ENCODE measurements at regions not wholly inside any gene's neighbourhood (a gene's known extent, or its start where the extent isn't known, plus 50 kb on each side); places are given as distances from the start of the nearest gene placed in this dataset.

- TF ChIP-seq, protein P1, sequence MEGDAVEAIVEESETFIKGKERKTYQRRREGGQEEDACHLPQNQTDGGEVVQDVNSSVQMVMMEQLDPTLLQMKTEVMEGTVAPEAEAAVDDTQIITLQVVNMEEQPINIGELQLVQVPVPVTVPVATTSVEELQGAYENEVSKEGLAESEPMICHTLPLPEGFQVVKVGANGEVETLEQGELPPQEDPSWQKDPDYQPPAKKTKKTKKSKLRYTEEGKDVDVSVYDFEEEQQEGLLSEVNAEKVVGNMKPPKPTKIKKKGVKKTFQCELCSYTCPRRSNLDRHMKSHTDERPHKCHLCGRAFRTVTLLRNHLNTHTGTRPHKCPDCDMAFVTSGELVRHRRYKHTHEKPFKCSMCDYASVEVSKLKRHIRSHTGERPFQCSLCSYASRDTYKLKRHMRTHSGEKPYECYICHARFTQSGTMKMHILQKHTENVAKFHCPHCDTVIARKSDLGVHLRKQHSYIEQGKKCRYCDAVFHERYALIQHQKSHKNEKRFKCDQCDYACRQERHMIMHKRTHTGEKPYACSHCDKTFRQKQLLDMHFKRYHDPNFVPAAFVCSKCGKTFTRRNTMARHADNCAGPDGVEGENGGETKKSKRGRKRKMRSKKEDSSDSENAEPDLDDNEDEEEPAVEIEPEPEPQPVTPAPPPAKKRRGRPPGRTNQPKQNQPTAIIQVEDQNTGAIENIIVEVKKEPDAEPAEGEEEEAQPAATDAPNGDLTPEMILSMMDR (IDR thresholded peaks at IDR 0.05) = no peak
- TF ChIP-seq POLR2A (IDR thresholded peaks at IDR 0.05) = no peak
Measured at GRCh38 chr16:22618842-22619241, 108.2 kb downstream of the NPIPB5 start.
